HG02678 (cell line): ENCODE measurements at regions not wholly inside any gene's neighbourhood (a gene's known extent, or its start where the extent isn't known, plus 50 kb on each side); places are given as distances from the start of the nearest gene placed in this dataset.

Experiments
- ATAC-seq: cut with Tn5 transposase; IDR thresholded peaks from one replicate; pipeline ENCODE4 v1.9.1; 2021; ENCODE audit warnings: mild to moderate bottlenecking, moderate library complexity; ENCODE audit not compliant: unreplicated experiment

- no peak for ATAC-seq
Measured at GRCh38 chr17:79233916-79234551, 159.4 kb downstream of the ENGASE start.

GRCh38 chr17:79232957-79233356, 158.3 kb downstream of the ENGASE start:
- no peak for ATAC-seq

- ATAC-seq: no peak
Measured at GRCh38 chr17:79231766-79232287, 157.2 kb downstream of the ENGASE start.

GRCh38 chr17:79230576-79230975, 156.0 kb downstream of the ENGASE start:
- ATAC-seq: no peak

GRCh38 chr17:79226037-79226436, 151.4 kb downstream of the ENGASE start:
- ATAC-seq: no peak

GRCh38 chr17:79224903-79225302, 150.3 kb downstream of the ENGASE start:
- no peak for ATAC-seq

- ATAC-seq: no peak
Measured at GRCh38 chr17:79224476-79224875, 149.9 kb downstream of the ENGASE start.

- no peak for ATAC-seq
Measured at GRCh38 chr17:79223953-79224352, 149.3 kb downstream of the ENGASE start.

GRCh38 chr17:79223471-79223870, 148.8 kb downstream of the ENGASE start:
- no peak for ATAC-seq

GRCh38 chr17:79221597-79221996, 147.0 kb downstream of the ENGASE start:
- no peak for ATAC-seq

GRCh38 chr17:79220713-79221291, 146.2 kb downstream of the ENGASE start:
- ATAC-seq: no peak

GRCh38 chr17:79220201-79220712, 145.6 kb downstream of the ENGASE start:
- ATAC-seq: no peak

GRCh38 chr17:79219208-79219935, 144.7 kb downstream of the ENGASE start:
- ATAC-seq: no peak

GRCh38 chr17:79218825-79219200, 144.2 kb downstream of the ENGASE start:
- ATAC-seq: no peak

GRCh38 chr17:79218175-79218824, 143.7 kb downstream of the ENGASE start:
- ATAC-seq: no peak

GRCh38 chr17:79217473-79218135, 143.0 kb downstream of the ENGASE start:
- ATAC-seq: no peak

GRCh38 chr17:79216826-79217225, 142.2 kb downstream of the ENGASE start:
- no peak for ATAC-seq

- ATAC-seq: no peak
Measured at GRCh38 chr17:79216391-79216790, 141.8 kb downstream of the ENGASE start.

- no peak for ATAC-seq
Measured at GRCh38 chr17:79215631-79216030, 141.0 kb downstream of the ENGASE start.

- no peak for ATAC-seq
Measured at GRCh38 chr17:79214940-79215604, 140.4 kb downstream of the ENGASE start.
